GM19035 (cell line): ENCODE measurements at regions not wholly inside any gene's neighbourhood (a gene's known extent, or its start where the extent isn't known, plus 50 kb on each side); places are given as distances from the start of the nearest gene placed in this dataset.

Source experiments
- ATAC-seq: cut with Tn5 transposase; IDR thresholded peaks from one replicate; pipeline ENCODE4 v1.9.1; 2021; ENCODE audit not compliant: unreplicated experiment

DNA sequence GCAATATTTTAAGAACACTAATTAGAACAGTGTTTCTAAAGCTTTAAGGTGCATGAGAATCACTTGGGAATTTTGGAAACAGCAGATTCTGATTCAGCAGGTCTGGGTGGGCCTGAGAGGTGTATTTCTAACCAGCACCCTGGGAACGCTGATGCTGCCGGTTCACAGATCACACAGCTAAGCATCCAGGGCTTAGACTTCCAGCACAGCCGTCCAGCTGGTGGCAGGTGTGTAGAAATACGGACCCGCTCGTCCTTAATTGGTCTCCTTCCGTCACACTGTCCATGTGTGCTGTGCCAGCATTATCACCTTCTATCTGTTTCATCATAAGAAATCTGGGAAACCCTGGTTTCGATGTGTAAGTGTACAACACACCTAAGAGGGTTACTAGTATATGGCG, 1029.0 kb downstream of the EFNB2 start:
- ATAC-seq = no peak

DNA sequence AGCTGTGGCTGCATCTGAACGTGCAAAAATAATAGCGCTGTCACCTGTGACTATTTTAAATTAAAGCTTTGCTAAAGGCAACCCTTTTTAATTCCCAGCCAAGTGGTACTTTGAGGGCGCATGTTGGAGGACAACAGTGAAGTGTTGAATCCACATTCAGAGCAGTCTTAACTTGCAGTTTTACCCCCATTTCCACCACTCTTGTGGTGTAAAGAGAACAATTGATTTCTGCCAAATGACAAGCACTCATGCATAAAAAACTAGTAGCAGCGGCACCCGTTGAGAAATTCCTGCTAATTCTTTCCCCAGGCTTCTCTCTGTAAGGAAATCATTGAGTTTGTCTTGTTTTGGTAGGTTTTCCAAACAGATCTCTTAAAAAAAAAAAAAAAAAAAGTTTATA, 1033.3 kb downstream of the EFNB2 start:
- no peak for ATAC-seq

DNA sequence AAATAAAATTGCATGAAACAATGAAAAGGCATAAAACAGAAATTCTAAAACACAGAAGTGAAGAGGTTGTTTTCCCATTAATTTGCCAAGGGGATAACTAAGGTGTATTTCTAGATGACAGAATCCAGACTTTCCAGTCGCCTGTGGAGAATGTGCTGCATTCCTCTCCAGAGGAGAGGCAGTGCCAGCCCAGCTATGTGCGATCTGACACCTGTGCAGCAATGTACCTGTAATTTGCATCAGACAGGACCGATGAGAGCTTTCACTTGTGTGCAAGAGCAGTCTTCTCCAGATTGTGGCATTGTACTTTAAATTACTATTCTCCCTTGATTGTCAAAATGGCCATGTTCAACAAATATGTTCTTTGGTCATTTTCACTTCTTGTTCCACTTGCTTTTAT, 1037.9 kb downstream of the EFNB2 start:
- ATAC-seq = no peak

DNA sequence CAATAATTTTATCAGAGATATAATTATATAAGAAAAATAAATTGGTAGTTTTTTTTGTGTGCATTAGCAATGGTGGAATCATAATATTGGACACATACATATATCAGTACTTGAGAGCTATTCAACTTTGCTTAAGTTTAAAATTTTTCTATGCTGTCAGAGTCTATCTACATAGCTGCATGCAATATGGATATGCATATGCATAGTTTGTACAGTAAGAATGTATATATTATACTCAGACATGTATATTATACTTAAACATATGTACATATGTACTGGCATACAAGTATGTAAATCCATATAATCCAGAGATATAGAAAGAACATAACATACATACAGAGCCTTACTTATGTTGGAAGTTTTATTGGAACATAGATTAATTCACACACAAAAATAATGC, 1043.2 kb downstream of the EFNB2 start:
- no peak for ATAC-seq

DNA sequence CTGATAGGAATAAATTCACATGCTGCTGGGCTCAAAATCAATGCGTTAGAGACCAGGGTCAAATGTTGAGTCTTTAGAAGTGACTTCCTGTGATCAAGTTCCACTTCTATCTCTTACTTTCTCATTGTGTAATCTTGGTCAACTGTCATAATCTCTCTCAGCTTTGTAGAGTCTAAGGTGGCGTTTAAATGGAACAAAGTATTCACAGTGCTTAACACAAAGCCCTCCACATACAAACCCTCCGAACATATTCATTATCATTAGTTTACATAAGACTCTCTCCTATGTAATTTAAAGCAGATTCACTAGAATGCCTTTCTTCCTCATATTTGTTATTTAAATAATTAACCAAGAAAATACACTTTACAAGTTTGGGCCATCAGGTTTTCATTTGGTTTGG, 1044.1 kb downstream of the EFNB2 start:
- ATAC-seq = no peak

DNA sequence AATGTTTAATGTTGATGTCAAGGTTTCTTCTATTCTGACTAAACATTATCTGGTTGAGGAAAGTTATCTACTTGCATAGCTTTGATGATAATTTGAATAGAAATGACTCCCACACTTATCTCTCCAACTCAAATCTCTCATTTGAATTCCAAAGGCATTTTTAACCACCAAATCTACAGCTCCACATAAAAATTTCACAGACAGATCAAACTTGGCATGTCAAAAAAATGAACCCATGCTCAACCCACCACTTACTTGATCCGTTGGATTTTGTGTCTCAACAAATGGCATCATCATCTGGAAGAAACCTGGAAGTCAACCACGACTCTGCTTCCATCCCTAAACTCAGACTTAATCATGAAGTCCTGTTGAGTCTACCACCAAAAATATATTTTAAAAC, 1050.4 kb downstream of the EFNB2 start:
- ATAC-seq = no peak

DNA sequence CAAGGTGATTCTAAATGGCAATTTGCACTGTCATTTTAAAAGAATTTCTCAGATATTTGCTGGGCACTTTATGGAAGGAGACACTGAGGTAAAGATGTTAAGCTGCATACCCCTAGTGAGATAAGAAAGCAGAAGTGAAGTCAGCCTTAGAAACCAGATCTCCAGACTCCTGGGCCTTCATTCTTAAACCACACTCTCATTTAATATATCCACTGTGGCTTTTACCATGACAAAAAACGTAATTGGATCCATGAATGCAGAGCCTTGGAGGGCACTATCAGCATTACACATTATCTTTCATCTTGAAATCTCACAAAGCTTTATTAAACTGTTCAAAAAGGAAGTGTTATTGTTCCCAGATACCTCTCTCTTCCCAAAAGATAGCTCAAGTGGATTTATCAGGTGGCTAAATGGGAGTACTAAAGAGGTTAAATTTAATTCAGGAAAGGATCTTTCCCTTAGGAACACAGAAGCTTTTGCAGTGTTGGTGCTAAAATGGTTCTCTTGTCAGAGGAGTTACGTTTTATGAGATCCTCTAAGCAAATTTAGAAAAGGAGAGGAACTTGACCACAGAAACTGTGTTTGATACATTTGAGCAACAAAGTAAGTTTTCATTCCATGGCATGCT, 1060.4 kb downstream of the EFNB2 start:
- ATAC-seq = no peak

DNA sequence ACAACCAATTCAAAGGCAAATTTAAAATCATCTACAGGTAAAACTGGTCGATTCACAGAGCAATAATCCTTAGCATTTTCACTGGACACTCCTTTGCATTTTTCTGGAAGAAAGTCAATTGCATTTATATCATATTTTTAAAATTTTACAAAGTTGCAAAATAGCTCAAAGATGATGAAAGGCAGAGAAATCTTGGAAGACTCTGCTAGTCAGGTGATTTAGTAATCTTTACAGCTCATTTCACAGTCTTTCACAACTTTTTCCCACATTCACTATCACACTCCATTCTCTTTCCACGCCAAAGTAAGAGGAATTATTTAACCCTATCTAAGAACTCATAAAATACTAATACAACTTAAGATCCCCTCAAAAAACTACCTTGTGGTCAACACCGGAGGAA, 1063.8 kb downstream of the EFNB2 start:
- ATAC-seq = no peak

DNA sequence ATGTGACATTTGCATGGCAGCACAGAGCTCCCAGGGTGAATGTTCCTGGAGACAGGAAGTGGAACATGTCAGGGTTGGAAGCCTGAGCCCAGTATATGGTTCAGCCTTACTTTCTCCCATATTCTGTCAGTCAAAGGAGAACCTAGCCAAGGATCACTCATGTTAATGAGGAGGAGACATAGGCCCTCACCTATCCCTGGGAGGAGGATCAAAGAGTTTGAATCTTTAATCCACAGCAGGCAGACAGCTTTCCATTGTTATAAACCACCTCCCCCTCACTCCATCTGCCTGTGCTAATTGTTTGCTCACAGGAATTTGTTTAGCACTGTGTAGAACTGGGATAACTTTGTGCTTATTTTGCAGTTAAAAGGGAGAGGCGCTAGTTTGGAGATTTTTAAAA, 1069.1 kb downstream of the EFNB2 start:
- ATAC-seq = no peak

DNA sequence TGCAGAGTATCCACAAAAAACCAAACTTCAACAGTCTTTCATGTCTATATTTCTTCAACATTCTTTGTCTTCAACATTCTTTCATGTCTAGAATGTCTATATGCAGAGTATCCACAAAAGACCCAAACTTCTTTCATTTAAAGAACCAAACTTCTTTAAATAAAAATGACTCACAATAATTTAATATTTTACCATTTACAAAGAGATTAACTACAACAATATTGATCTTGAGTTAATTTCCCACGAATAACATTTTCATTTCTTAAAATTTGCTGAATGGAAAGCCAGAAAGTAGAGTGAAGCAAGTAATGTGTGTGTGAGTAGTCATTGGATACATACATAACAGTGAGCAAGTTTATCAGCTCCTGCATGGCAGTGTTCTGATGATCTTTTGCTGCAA, 1069.7 kb downstream of the EFNB2 start, which contains the start of gene DAOA:
DAOA (plus strand) TSS at position 301 of the 400 bp plus-strand sequence.
- no peak for ATAC-seq

DNA sequence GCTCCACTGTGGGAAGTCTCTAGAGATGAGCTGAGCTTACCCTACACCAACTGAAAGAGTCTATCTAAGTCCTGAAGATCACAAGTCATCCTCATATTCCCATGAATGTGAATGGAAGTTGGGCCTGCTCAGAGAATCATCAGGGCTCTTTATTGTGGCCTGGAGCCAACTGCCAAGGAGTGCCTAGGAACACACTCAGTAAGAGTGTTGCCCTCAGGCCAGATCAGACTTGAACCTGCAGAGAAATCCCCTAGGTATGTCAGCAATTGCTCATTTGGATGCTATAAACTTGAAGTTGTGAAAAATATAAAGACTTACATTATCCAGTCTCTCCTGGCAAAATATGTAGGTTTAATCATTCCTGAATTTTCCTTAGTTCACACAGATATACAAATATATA, 1070.2 kb downstream of the EFNB2 start:
- ATAC-seq = no peak

DNA sequence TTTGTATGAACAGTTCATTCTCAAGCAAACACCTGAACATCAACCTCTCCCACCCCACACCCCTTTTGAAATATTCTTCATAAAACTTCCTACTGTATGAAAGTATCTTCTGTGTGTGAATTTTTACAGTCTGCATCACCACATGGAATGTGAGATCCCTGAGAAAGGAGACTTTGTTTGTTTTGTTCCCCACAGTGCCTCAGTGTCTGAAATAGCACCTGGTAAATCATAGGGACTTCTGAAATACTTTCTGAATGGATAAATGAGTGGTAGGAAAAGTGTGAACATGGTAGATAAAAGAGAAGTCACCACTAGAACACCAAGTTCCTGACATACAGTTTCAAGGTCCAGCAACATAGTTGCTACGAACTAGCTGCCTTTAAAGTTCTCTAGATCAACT, 1071.2 kb downstream of the EFNB2 start:
- ATAC-seq = no peak

DNA sequence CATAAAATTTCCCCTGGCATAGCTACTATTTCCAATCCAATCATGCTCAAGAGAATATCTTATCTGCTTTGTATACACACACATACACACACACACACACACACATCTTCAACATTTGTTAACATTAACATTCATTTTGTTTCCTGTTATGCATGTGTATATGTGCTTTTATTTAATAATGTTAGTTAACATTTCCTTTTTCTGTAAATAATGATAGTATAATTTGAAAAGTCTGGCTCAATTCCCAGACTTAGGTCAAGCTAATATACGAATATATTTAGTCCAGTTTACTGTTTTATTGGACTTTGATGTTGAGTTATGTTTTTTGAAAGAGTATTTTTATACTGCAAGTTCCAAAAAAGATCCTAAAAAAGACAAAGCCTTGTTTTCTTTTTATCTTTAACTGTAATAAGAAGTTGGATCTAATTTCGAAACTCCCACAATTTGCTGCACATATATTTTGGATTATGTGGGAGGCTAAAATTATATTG, 1072.4 kb downstream of the EFNB2 start:
- ATAC-seq = no peak

DNA sequence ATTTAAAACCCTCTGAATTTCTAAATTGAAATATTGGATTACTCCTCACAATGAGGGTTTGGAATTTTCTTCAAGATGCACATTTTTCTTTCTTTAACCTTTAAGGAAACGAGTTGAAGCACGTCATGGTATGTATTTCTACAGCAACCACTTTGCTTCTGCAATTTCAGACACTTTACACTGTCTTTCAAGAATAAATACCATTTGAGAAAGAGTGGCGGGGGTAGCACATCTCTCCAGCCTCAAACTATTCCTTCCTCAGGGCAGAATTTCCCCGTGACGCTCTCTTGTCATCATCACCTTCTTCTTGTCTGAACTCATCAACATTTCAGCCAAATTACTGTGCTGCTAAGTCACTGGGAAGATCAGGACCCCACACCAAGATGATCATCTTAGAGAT, 1073.4 kb downstream of the EFNB2 start:
- no peak for ATAC-seq

DNA sequence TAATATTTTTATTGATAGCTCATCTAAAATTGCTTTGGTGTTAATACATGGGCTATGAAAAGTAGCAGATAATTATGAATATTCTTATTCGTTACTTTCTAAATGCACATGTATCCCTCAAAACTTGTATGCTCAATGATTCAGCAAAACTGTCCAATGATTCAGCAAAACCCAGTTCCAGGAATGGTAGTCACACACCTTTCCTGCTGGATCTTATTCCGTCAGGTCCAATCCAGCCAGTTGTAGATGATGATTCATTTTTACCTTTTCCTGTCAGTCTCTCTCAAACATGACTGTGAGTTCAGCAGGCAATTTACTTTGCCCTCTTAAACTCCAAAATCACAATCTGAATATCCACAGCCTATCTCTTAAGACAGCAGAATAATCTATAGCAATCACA, 1082.6 kb downstream of the EFNB2 start:
- no peak for ATAC-seq

DNA sequence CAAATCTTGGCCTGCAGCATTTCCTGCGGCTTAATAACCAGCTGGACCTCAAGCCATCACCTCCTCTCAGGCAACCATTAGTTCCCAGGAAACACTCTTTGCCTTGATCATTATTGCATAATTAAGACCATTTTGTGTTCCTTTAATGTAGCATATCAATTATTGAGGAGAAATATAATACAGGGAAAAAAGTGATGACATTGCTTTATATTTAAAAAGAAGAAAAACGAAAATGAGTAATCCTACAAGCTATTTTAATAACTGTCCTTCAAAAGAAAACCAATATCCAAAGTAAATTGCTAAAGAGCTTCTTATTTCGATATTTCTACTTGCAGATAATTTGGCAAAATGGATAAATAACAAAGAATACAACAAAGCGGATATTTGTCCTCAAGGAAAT, 1084.7 kb downstream of the EFNB2 start:
- ATAC-seq = no peak

DNA sequence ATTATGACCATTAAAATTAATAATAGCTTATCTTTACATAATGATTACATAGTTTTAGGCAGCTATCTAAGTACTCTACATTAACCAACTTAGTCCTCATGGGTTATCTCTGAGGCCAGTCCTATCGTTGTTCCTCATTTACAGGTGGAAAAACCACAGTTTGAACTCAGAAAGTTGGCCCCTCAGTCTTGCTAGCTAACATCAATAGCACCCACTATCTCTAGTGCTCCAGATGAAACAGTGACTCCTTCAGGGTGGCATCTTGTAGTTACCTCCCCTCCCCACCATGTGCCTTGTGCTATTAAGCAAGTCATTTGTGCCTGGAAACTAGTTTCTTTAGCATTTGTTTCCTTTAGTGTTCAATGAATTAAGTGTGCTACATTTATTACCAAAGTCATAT, 1086.7 kb downstream of the EFNB2 start:
- no peak for ATAC-seq

DNA sequence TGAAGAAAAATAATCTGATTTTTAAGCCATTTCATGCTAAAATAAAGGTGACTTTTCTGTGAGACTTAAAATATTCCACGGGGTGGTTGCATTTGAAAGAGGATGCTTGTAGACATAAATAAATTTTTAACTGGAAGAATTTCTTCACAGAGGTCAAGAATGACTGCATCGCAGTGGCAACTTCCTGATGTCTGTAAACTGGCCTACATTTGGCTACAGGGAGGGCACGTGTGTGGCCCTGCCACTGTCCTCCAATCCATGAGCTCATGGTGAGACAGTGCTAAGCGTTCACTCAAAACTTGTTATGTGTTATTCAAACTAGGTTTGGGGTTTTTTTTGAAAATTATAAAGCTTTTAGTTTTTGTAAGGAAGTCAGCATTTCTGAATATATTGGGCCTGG, 1089.3 kb downstream of the EFNB2 start:
- ATAC-seq = no peak

DNA sequence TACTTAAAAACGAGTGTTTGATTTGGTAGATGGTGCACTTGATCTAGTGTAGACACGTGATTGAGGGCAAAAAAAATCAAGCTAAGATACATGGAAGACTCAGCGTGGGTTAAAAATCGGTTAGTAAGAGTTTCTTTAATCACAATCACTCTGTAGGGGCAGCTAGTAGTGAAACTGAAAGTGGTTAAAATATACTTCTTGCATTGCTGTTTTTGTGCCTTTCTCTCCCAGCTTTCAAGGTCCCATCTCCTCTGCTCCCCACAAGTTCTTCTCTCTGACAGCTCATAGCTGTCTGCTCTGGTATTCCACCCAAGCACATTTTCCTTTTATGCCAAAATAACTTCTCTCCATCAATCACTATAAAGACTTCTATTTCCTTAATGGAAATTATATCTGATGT, 1089.7 kb downstream of the EFNB2 start:
- no peak for ATAC-seq

DNA sequence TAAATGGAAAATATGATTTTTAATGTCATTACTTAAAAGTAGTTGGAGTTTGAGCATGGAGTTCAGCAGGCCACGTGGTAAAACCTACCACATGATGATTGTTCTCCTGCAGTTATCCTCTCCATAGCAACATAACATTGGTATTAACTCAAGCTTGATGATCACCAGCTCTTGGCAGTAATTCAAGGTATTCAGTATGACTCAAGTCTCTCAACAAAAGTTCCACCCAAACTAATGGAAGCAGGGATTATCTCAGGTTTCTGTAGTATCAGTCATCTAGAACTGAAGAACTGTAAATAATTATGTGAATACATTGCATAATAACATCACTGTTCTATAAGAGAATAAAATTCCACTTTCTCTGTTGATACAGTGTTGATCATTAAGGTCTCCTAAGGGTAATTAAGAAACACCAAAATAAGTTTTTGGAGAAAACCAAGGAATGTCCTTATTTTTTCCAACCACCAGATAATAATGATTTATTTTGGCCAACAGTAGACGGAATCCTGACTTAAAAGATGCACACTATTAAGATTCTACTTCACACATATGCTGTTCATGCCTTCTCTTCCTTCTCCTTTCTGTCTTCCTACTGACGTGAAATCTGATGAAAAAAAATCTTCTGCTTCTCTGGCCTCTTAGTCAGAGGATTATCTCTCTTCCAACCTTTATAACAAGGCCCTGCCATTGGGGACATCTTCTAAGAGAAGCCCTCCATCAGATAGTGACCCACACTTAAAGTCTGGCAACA, 1092.3 kb downstream of the EFNB2 start:
- no peak for ATAC-seq

DNA sequence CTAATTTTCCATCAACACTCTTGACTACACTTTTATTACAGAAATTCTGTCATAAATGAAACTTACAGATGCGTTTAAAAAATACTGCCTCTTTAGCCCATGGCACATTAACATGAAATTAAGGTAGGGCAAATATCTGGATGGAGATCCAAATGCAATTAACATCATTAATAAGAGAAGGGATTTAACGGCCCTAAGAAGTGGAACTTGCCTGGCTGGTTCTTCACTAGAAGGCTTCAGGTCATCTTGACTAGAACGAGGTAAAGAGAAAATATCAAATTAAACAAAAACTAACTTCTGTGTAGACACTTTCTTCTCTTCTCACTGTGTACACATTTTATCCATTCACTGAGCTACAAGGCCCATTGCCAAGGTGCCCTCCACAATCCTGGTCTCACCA, 1093.4 kb downstream of the EFNB2 start:
- ATAC-seq = no peak

DNA sequence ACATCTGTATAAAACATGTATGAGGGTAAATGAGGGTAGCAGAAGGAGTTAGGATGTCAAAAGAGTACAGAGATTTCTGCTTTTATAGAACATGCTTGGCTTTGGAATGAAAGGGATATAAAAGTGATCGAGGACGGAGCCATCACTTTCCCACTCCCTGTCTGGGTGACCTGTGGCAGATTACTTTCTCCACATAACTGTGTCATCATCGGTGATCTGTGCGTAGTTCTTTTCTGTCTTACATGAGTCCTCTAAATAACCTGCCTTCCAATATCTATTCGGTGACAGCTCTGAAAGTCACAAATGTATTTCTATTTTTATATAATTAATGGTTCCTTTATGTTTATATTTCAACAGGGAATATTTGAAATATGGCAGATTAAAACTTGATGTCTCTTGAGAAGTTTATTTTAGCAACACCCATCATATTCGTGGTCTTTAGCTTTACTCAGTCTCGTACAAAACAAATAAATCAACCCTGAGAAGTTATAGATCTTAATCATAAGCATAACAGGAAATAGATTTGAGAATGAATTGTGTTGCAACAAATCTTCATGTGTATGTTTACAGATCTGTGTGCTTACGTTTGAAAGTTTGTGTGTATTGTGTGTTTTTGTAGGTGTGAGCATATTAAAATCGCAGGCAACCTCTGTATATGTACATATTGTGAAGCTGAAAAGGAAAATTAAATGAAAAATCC, 1094.3 kb downstream of the EFNB2 start:
- ATAC-seq = no peak
